GM21515 (cell line): ENCODE measurements at regions not wholly inside any gene's neighbourhood (a gene's known extent, or its start where the extent isn't known, plus 50 kb on each side); places are given as distances from the start of the nearest gene placed in this dataset.
"Not testable (repeated sequence)": the region's sequence is repeated elsewhere in the genome, so short reads cannot be mapped to it uniquely, and the experiment has no call there.

Source experiments
- ATAC-seq: cut with Tn5 transposase; IDR thresholded peaks from one replicate; pipeline ENCODE4 v1.9.1; 2021; ENCODE audit not compliant: unreplicated experiment

DNA sequence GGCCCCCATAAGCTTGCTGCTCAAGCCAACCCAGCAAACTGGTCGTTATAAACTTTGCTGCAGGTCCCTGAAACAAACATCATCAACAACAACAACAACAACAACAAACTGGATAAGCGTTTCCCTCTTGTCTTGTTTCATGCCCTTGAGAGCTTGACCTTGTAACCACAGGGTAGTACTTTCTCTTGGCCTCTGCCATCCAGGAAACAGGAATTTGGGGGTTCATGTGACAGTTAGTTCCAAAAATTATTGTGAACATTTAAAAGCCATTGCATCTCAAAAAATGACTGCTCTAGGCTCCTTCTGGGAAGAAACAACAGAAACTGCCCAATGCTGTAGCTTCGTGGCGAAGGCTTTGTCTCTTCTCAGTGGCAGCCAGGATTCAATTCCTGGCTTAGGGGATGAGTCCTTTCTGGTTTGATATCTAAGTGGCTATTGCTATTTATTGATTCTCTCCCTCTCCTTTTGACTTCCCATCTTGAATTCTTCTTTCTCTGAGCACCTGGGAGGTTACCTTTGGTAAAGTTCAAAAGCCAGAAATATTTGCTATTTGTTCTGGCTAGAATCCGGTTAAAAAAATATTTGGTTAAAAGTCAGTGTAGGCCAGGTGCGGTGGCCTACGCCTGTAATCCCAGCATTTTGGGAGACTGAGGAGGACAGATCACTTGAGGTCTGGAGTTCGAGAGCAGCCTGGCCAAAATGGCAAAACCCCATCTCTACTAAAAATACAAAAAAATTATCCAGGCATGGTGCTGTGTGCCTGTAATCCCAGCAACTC, 52.0 kb upstream of the CPM start:
- no peak for ATAC-seq

DNA sequence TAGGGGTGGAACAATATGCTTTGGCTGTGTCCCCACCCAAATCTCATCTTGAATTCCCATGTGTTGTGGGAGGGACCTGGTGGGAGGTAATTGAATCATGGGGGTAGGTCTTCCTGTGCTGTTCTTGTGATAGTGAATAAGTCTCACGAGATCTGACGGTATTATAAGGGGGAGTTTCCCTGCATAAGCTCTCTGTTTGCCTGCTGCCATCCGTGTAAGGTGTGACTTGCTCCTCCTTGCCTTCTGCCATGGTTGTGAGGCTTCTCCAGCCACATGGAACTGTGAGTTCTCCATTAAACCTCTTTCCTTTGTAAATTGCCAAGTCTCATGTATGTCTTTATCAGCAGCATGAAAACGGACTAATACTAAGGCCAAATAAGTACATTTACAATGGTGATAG, 64.6 kb upstream of the CPM start:
- ATAC-seq, result not testable (repeated sequence)

DNA sequence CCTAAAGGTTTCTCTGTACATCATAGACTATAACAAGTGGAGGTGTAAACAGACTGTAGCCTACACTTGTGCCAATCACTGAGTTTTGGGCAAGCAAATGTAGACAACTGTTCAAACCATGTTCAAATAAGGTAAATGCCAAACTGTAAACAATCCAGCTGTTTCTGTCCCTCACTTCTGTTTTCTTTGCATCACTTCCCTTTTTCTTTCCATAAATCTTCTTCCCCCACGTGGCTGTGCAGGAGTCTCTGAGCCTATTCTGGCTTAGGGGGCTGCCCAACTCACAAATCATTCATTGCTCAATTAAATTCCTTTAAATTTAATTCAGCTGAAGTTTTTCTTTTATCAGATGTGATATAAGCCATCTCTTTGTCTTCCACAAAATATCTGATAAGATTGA, 65.1 kb upstream of the CPM start:
- ATAC-seq, result no peak

DNA sequence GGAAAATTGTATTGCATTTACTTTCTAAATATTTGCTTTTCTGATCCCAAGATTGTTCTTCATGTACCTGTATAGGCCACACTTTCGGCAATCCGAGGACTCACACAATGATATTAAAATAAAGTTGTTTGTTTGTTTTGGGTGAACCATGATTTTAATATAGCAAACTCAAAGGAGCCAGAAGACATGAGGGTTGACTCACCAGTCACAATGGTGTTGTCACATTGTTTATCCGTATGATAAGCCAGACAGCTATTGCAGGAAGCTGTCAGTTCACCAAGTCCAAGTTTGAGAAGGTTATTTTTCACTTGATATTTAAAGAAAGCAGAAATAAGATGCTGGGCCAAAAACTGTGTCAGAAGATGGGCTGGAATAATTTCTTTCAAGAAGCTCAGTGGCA, 67.1 kb upstream of the CPM start:
- no peak for ATAC-seq

DNA sequence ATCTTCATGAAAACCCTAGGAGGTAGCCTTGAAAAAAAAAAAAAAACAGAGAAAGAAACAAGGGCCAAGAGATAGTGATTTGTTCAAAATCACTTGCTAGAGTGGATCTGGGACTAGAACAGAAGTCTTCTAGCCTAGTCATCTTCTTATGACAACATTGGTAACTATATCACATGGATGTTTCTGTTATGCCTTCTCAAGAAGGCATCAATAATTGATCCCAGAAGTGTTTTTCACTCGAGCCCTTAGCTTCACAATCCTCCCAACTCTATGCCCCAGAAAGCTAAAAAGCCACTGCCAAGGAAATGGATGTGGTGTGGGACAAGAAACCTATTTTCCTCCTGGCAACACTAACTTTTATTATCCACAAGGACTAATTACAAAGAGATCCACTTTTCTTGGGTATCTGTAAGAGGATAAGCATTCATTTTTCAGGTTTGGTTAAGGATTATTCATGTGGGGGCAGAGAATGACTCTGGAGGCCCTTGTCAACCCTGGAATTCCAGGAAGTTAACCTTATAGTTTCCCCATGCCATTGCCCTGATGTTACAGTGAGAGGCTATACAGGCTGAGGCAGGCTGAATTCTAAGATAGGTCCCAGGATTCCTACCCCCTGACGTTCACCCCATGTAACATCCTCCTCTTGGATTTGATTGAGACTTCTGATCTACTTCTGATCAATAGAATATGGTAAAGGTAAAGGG, 67.7 kb upstream of the CPM start:
- no peak for ATAC-seq

DNA sequence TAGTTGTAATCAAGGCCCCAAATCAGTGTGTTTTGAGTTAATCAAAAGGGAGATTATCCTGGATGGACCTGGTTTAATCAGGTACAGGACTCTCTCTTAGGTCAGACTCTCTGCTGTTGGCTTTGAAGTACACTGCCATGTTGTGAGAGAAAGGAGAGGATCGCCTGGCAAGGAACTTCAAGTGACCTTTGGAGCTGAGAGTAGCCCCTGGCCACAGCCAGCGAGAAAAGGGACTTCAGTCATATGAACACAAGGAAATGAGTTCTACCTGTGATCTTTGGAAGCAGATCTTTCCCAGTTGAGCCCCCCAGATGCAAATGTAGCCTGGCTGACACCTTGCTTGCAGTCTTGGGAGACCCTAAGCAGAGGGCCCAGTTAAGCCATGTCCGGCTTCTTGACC, 68.3 kb upstream of the CPM start:
- no peak for ATAC-seq

DNA sequence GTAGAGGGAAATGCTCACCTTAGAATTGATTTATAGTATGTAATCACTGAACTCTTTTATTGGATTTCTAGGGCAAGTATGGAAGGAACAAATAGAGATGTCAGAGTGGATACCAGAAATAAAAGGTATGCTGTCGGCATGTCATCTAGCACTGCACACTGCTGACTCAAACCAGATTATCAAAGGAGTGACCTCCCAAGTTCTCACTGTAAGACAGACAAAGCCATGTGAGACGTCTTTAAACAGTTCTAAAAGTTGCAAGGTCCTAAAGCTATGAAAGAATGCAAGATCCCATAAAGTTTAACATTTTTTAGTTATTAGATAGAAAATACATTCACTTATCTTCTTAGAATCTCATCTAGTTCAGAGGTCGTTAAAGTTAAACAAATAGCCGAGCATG, 70.0 kb upstream of the CPM start:
- ATAC-seq, result no peak

DNA sequence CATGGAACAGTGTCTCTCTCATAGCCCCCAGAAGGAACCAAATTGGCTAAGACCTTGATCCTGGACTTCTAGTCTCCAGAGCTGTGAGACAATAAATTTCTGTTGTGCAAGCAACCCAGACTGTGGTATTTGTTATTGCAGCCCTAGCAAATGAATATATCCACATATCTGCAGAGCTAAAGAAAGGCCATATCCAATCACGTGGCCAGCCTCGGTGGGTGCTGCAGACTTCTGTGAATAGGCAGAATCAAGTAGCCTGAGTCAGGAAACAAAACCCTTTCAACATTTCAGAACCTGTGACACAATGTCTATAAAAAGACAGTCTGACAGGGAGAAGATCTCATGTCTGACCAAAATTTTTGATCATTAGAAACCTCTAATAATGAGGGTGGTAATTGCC, 71.0 kb upstream of the CPM start:
- no peak for ATAC-seq

DNA sequence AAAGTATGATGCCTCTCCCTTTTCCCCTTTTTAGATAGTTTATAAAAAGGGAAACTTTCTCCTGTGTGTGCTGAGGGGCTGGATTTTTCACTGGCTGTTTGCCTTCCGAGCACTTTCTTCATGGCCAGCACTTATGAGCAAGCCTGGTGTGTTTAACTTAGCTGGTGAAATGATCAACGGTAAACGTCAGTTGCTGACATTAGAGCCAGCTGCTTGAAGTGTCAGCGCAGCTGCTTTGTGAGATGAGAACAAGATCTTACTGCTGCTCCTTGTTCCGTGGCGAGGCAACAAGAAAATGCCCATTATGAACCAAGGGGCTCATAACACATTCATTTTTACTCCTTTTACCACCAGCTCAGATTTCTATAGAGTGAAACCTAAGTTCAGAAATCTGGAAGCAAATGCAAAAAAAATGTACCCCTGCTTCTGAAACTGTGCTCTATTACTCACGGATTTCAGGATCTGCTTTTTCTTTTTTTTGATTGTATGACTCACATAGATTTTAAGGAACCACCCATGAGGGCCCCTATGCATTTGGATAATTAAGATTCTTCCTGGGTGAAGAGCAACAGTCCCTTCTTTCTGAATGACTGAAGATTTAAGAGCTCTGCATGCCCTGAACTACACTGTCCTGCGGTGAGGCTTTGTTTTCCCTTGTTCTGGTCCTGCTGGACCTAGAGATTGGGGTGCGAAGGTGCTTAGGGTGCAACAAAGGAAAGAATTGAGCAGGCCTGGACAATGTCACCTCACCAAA, 74.3 kb upstream of the CPM start:
- ATAC-seq, result no peak

DNA sequence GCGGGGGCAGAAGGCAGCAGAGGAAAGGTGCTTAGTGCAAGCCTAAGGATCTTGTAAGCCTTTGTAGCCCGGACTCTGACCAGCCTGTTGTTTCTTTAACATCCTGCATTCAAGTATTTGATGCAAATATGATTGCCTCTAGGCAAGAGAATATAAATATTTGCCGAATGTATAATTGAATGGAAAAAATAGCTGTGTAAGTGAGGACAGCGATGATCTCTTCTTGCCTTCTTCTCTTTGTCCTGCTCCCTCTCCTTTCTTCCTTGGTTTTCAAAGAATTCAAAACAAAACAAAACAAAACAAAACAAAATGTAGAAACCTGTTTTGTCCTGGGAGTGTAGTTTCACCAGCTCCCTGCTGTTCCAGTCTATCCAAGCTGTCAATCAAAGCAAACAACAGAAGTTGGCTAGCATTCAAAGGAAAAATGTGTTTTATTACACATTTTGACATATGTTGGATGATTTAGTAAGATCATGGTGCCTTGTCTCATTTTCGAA, 74.9 kb upstream of the CPM start:
- ATAC-seq, result no peak

DNA sequence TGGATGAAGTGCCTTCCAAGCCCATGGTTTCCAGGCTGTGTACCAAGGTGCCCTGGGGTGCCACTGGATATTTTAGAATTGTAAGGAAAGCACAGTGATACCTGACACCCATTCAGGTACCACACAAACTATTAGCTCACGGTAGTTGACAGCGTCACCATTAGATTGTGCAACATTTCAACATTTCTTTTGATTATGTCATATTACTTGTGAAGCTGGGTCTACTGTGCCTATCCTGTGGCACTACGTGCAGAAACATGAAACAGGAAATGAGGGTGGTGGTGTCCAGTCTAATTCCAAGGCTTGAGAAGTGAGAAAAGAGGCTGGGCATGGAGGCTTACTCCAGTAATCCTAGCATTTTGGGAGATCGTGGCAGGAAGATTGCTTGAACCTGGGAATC, 75.5 kb upstream of the CPM start:
- no peak for ATAC-seq

DNA sequence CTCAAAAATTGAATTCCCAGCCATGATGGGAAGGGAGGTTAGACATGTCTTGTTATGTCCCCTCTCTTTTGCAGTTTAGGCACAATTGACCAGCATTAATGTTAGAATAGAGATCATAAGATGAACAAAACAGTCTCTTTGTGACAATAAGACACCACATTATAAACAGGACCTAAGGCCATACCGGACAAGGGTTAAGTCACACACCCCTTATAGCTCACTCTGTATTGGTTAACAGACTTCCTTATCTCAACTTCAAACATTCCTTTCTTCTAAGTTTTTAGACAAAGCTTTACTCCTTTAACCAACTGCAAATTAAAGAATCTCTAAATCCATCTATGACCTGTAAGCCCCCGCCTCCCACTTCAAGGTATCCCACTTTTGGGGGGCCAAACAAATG, 81.1 kb upstream of the CPM start:
- ATAC-seq, result no peak

DNA sequence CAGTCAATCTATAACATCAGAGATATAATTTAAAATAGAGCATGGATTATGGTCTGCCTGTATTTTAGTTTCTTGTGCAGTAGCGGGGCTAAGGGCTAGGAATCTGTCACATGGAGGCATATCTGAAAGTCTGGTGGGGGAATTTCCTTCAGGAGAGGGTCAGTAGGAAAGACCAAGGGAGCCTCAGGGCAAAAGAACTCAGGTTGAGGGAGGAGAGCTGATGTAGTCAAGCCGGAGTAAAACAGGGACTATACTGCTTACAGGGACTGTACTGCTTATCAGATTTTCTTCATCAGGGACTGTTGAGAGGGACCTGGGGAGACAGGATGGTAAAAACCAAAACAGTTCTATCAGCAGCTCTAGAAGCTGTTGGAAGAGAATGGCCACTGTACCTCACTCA, 82.0 kb upstream of the CPM start:
- no peak for ATAC-seq

DNA sequence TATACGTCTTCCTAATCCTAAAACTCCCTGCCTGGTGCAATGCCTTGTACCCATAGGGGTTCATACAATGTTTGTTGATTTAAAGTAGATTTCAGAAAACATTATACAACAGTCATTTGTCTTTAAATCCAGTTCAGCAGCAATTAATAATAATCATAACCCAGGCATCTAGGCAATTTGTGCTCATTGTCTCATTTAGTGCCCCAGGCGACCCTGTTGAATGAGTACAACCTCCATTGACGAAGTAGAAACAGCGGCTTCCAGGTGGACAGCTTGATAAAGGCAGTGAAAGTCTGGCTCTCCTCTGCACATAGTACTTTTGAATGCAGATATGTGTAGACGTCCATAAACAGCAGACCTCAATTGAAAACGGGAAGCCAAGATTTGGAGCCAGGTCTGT, 82.9 kb upstream of the CPM start:
- ATAC-seq, result no peak

DNA sequence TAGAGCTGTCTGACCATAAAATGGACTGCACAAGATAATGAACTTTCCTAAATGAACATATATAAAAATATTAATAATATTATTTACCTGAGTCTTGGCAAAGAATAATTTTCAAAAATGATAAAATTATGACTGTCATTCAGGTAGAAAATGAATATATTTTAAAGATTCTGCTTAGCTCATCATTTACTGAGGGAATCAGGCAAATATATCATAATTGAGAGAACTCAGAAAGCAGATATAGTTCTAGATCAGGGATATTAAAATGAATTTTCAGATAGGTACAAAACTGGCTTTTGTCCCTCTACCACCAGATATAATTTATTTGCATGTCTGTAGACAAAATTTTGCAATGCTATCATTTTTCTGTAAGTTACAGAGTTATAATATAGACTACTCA, 86.1 kb upstream of the CPM start:
- no peak for ATAC-seq

DNA sequence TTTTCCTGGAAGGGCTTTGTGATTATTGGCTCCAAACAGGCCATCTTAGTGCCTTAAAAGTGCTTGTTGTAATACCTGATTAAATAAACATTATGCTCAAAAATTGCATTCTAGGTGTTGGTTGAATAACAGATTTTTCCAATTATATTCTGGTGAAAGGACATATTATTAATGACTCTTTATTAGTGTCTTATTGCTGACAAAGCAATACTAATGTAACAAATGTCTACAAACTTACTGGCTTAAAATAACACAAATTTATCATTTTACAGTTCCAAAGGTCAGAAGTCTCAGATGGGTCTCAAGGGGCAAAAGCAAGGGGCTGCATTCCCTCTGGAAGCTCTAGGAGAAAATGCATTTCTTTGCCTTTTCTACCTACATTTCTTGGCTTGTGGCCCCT, 86.9 kb upstream of the CPM start:
- ATAC-seq, result no peak

DNA sequence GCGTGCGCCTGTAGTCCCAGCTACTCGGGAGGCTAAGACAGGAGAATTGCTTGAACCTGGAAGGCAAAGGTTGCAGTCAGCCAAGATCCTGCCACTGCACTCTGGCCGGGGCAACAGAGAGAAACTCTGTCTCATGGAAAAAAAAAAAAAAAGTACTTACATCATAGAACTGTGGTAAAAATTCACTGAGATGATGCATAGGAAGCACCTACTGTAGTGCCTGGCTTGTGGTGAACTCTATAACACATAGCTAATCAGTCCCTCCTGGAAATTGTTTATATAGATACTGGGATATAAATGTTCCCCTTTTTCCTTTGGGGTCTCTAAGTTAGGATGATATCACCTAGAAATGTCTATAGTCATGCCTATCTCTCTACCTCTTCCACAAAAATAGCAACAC, 89.7 kb upstream of the CPM start:
- ATAC-seq, result no peak

DNA sequence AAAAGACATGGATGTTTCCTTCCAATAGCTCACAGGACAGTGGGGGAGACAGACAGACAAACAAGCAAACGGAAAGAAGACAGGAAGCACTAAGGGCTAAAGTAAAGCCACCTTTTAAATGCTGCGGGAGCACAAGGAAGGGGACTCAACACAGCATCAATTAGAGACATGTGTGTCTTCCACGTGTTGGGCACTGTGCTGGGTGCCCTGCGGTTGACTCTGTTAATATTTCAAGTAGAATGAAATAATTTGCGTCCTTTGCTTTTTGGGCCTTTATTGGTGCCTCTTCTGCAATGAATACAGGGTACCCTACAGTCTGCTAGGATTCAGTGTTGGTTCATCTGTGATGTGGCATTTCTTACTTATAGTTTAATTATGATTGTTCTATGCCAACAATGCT, 90.9 kb upstream of the CPM start:
- ATAC-seq, result no peak

DNA sequence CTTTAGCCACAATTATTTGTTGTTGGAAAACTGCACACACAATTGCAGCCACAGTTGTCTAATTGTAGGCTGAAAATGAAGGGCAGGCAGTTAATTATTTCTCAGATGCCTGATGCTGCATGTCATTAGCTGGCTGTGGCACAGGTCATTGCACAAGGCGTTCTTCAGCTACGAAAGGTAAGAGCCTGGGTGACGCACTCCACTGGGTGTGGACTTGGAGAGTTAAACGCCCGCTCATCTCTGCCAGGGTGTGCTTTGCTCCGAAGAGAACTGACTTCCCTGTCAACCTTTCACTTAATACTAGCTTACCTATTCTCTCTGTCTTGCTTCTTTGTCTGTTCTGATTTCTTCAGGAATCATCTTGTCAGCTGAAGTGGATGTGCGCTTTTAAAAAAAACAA, 91.4 kb upstream of the CPM start:
- no peak for ATAC-seq

DNA sequence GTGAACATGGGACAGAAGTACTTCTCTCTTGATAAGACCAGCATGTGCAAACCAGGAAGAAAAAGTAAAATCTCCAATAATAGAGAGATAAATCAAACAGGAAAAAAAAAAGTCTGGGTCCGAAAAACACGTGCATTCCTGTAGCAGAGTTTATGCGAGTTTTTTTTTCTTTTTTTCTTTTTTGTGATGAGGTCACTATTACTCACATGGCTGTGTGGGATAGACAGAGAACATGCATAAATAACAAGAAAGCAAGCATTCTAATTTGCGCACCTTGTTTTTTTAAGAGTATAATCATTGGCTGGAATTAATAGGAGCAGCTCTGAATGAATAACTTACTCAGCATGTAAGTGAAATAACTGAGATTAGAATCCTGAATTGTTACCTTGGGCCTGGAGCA, 91.9 kb upstream of the CPM start:
- ATAC-seq, result no peak

DNA sequence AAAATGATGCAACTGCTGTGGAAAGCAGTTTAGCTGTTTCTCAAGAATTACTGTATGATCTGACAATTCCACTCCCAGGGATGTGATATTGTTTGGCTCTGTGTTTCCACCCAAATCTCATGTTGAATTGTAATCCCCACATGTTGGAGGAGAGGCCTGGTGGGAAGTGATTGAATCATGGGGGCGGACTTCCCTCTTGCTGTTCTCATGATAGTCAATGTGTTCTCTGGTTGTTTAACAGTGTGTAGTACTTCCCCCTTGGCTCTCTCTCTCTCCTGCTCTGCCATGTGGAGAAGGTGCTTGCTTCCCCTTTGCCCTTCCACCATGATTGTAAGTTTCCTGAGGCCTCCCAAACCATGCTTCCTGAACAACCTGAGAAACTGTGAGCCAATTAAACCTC, 93.4 kb upstream of the CPM start:
- ATAC-seq, result no peak

DNA sequence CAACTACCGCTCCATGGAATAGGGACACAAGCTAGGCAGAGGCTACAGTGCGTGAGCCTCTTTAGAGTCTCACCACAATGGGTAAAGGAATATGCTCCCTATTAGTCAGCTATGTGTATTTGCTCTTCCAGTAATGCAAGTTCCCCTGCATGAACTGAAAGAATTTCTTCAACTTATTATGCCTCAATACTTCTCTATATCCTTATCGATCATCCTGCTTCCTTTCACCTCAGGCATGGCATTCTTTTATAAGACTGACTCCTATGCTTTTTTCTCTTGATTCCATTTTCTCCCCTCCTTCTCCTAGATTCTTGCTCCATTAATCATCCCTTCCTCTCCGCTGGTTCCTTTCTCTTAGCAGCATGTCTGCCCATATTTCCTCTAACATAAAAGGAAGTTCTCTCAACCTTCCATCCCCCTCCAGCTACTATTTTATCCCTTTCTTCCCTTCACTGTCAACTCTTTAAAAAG, 94.5 kb upstream of the CPM start:
- ATAC-seq, result no peak
